A673 (cell line): ENCODE measurements at regions not wholly inside any gene's neighbourhood (a gene's known extent, or its start where the extent isn't known, plus 50 kb on each side); places are given as distances from the start of the nearest gene placed in this dataset.

Experiments
- EZH2 ChIP-seq: fragments of 200-600 bp; sonication (generic); IDR thresholded peaks from 2 replicates; pipeline ENCODE4 v1.6.1; 2017; ENCODE audit warnings: borderline replicate concordance, low read depth, mild to moderate bottlenecking, mixed read lengths, antibody characterized with exemption, low read length; ENCODE audit not compliant: poor library complexity, severe bottlenecking
- TF ChIP-seq, protein P1 (sequence below): fragments of 300-800, 200-600 bp; sonication (generic); conservative IDR thresholded peaks from 2 replicates; pipeline ENCODE4 v1.5.1; 2017; ENCODE audit warnings: low read depth, mild to moderate bottlenecking, antibody characterized with exemption, low read length, moderate library complexity, mixed read lengths

DNA sequence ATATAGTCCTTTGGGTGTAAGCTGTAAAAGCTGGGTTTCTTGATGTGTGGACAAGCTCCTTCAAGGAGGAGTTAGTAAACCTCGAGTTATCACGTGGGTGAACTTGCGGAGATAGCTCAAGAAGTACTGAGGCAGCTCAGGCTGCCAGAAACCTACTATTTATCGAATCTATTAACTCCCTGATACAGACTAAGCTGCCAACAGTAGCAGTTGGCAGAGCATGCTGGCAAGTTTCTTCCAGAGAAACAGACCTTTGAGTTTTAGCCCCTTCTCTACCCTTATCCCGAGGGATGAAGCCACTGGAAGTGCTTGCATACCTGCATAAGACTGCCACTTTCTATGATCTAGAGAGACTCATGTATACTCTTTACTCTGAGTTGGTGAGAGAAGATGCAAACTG, 624.5 kb upstream of the USP24 start:
- TF ChIP-seq, protein P1, sequence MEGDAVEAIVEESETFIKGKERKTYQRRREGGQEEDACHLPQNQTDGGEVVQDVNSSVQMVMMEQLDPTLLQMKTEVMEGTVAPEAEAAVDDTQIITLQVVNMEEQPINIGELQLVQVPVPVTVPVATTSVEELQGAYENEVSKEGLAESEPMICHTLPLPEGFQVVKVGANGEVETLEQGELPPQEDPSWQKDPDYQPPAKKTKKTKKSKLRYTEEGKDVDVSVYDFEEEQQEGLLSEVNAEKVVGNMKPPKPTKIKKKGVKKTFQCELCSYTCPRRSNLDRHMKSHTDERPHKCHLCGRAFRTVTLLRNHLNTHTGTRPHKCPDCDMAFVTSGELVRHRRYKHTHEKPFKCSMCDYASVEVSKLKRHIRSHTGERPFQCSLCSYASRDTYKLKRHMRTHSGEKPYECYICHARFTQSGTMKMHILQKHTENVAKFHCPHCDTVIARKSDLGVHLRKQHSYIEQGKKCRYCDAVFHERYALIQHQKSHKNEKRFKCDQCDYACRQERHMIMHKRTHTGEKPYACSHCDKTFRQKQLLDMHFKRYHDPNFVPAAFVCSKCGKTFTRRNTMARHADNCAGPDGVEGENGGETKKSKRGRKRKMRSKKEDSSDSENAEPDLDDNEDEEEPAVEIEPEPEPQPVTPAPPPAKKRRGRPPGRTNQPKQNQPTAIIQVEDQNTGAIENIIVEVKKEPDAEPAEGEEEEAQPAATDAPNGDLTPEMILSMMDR, result no peak
- TF ChIP-seq EZH2, result no peak
